HepG2 (cell line): ENCODE measurements at regions not wholly inside any gene's neighbourhood (a gene's known extent, or its start where the extent isn't known, plus 50 kb on each side); places are given as distances from the start of the nearest gene placed in this dataset.

Source experiments
- HINFP ChIP-seq: sonication (generic); formaldehyde crosslinking; IDR thresholded peaks from 2 replicates; pipeline ENCODE4 v1.4.0; 2020; ENCODE audit warnings: low read depth, mild to moderate bottlenecking, missing genetic modification reagents
- KLF12 ChIP-seq: sonication (generic); formaldehyde crosslinking; IDR thresholded peaks from 2 replicates; pipeline ENCODE4 v1.4.0; 2020; ENCODE audit warnings: missing genetic modification reagents, borderline replicate concordance
- MATR3 ChIP-seq: sonication (generic); formaldehyde crosslinking; IDR thresholded peaks from 2 replicates; pipeline ENCODE4 v1.4.0; 2020; ENCODE audit warnings: missing genetic modification reagents
- NONO ChIP-seq, 2 experiments: fragments of 450-650 bp in 1 of 2; sonication (generic) in 1 of 2; formaldehyde crosslinking in 1 of 2; IDR thresholded peaks in 1 of 2; conservative IDR thresholded peaks in 1 of 2; 2 replicates each; pipeline versions ENCODE4 v1.6.1 to v1.8.0; 2017 to 2022; ENCODE audit warnings: mild to moderate bottlenecking in 1 of 2, missing genetic modification reagents in 1 of 2, moderate library complexity in 1 of 2
- NR2F1 ChIP-seq, 2 experiments: fragments of 450-650 bp in 1 of 2; formaldehyde crosslinking in 1 of 2; IDR thresholded peaks; 2 replicates each; pipeline versions ENCODE4 v1.5.0 to v1.6.1; 2016 to 2020; ENCODE audit warnings: mild to moderate bottlenecking in 1 of 2, missing compliant biosample characterization in 1 of 2, missing genetic modification reagents in 1 of 2, moderate library complexity in 1 of 2
- PAWR ChIP-seq: sonication (generic); formaldehyde crosslinking; IDR thresholded peaks from 2 replicates; pipeline ENCODE4 v1.4.0; 2020; ENCODE audit warnings: missing genetic modification reagents, mild to moderate bottlenecking, borderline replicate concordance
- SIN3A ChIP-seq: IDR thresholded peaks from 2 replicates; pipeline ENCODE4 v1.6.1; 2011; ENCODE audit warnings: low read depth, mild to moderate bottlenecking, control low read depth, low read length, borderline replicate concordance
- SMC3 ChIP-seq: IDR thresholded peaks from 2 replicates; pipeline ENCODE4 v1.6.1; 2011; ENCODE audit warnings: low read length, improper control_type of control experiment
- SOX13 ChIP-seq, 3 experiments: fragments of 450-650 bp in 1 of 3; sonication (generic) in 1 of 3; formaldehyde crosslinking in 1 of 3; IDR thresholded peaks in 2 of 3; conservative IDR thresholded peaks in 1 of 3; 2 replicates each; pipeline versions ENCODE4 v1.5.0 to v1.6.1; 2016 to 2020; ENCODE audit warnings: antibody characterized with exemption in 1 of 3, mild to moderate bottlenecking in 1 of 3, missing compliant biosample characterization in 1 of 3, missing genetic modification reagents in 1 of 3, moderate library complexity in 1 of 3
- SRSF9 ChIP-seq: fragments of 200-400 bp; formaldehyde crosslinking; IDR thresholded peaks from 2 replicates; pipeline ENCODE4 v1.6.1; 2018; ENCODE audit warnings: borderline replicate concordance, mild to moderate bottlenecking, low read depth, low read length; ENCODE audit not compliant: insufficient read depth, poor library complexity, severe bottlenecking
- TBX3 ChIP-seq: fragments of 450-650 bp; IDR thresholded peaks from 2 replicates; pipeline ENCODE4 v1.6.1; 2017; ENCODE audit warnings: antibody characterized with exemption, mild to moderate bottlenecking, inconsistent platforms, borderline replicate concordance
- YEATS4 ChIP-seq: sonication (generic); formaldehyde crosslinking; IDR thresholded peaks from 2 replicates; pipeline ENCODE4 v1.4.0; 2020; ENCODE audit warnings: missing genetic modification reagents, borderline replicate concordance
- YY1 ChIP-seq: IDR thresholded peaks from 2 replicates; pipeline ENCODE4 v1.6.1; 2011; ENCODE audit warnings: low read length, low read depth, moderate library complexity, mild to moderate bottlenecking; ENCODE audit not compliant: insufficient read depth, insufficient replicate concordance
- ZBTB20 ChIP-seq: sonication (generic); formaldehyde crosslinking; IDR thresholded peaks from 2 replicates; pipeline ENCODE4 v1.8.1; 2023; ENCODE audit warnings: missing genetic modification reagents, low read depth, mild to moderate bottlenecking, borderline replicate concordance
- ZC3H13 ChIP-seq: sonication (generic); formaldehyde crosslinking; IDR thresholded peaks from 2 replicates; pipeline ENCODE4 v1.8.1; 2023; ENCODE audit warnings: mild to moderate bottlenecking, missing genetic modification reagents, moderate library complexity
- ZFY ChIP-seq: sonication (generic); formaldehyde crosslinking; IDR thresholded peaks from 2 replicates; pipeline ENCODE4 v1.4.0; 2020; ENCODE audit warnings: missing genetic modification reagents
- ZNF12 ChIP-seq: sonication (generic); formaldehyde crosslinking; IDR thresholded peaks from 2 replicates; pipeline ENCODE4 v1.5.0; 2020; ENCODE audit warnings: missing genetic modification reagents
- ZNF383 ChIP-seq: sonication (generic); formaldehyde crosslinking; IDR thresholded peaks from 2 replicates; pipeline ENCODE4 v1.4.0; 2020; ENCODE audit warnings: missing genetic modification reagents, mild to moderate bottlenecking, borderline replicate concordance
- ZNF430 ChIP-seq: sonication (generic); formaldehyde crosslinking; IDR thresholded peaks from 2 replicates; pipeline ENCODE4 v1.9.0; 2021; ENCODE audit warnings: mild to moderate bottlenecking, missing genetic modification reagents
- ZNF589 ChIP-seq: sonication (generic); formaldehyde crosslinking; conservative IDR thresholded peaks from 2 replicates; pipeline ENCODE4 v1.8.0; 2022; ENCODE audit warnings: mild to moderate bottlenecking, moderate library complexity, missing genetic modification reagents
- ZNF720 ChIP-seq: sonication (generic); formaldehyde crosslinking; IDR thresholded peaks from 2 replicates; pipeline ENCODE4 v1.4.0; 2020; ENCODE audit warnings: missing genetic modification reagents
- ZNF724P ChIP-seq: sonication (generic); formaldehyde crosslinking; IDR thresholded peaks from 2 replicates; pipeline ENCODE4 v1.8.0; 2022; ENCODE audit warnings: missing genetic modification reagents, borderline replicate concordance
- ZSCAN21 ChIP-seq: sonication (generic); formaldehyde crosslinking; IDR thresholded peaks from 2 replicates; pipeline ENCODE4 v1.8.0; 2022; ENCODE audit warnings: mild to moderate bottlenecking, missing genetic modification reagents, moderate library complexity, borderline replicate concordance
- TF ChIP-seq, protein P1 (sequence below): sonication (generic); formaldehyde crosslinking; conservative IDR thresholded peaks from 2 replicates; pipeline ENCODE4 v1.8.0; 2022; ENCODE audit warnings: mild to moderate bottlenecking, moderate library complexity, missing genetic modification reagents

GRCh38 chr7:25950488-25951413, 201.2 kb upstream of the NFE2L3 start (continued):
- TF ChIP-seq SRSF9 (no peak), HINFP (CRISPR knock-in tag) (no peak), ZBTB20 (0 out of 2 replicates have a peak, but pooled peaks have one; percentile 4), ZNF724P (CRISPR knock-in tag) (no peak), ZNF430 (CRISPR knock-in tag) (no peak), MATR3 (CRISPR knock-in tag) (no peak), SOX13 (IDR thresholded peaks at IDR 0.05) (no peak), SOX13 (CRISPR knock-in tag; conservative IDR thresholded peaks at IDR 0.05 in 1 of 2, IDR thresholded peaks at IDR 0.05 in 1 of 2) (peak in 1 of 2 experiments; percentile 44; a peak in 1 of 4 replicates), ZNF720 (CRISPR knock-in tag) (no peak), SIN3A (0 out of 2 replicates have a peak, but pooled peaks have one; percentile 34), PAWR (no peak), ZNF383 (no peak), NONO (IDR thresholded peaks at IDR 0.05) (no peak), NONO (CRISPR knock-in tag; conservative IDR thresholded peaks at IDR 0.05) (peak; percentile 44; the same call in 1 of the 2 replicates), ZSCAN21 (CRISPR knock-in tag) (no peak; the same call in 1 of the 2 replicates), YEATS4 (CRISPR knock-in tag) (peak; percentile 37; the same call in 1 of the 2 replicates), SMC3 (no peak), ZNF12 (CRISPR knock-in tag) (no peak), KLF12 (CRISPR knock-in tag) (no peak; the same call in 1 of the 2 replicates), ZFY (peak; percentile 56), ZC3H13 (CRISPR knock-in tag) (no peak; the same call in 1 of the 2 replicates), YY1 (peak; percentile 88), NR2F1 (CRISPR knock-in tag; IDR thresholded peaks at IDR 0.05) (peak; percentile 28 to 44; a peak in 2 of 4 replicates), ZNF589 (CRISPR knock-in tag) (no peak), TBX3 (no peak)
- TF ChIP-seq, protein P1, sequence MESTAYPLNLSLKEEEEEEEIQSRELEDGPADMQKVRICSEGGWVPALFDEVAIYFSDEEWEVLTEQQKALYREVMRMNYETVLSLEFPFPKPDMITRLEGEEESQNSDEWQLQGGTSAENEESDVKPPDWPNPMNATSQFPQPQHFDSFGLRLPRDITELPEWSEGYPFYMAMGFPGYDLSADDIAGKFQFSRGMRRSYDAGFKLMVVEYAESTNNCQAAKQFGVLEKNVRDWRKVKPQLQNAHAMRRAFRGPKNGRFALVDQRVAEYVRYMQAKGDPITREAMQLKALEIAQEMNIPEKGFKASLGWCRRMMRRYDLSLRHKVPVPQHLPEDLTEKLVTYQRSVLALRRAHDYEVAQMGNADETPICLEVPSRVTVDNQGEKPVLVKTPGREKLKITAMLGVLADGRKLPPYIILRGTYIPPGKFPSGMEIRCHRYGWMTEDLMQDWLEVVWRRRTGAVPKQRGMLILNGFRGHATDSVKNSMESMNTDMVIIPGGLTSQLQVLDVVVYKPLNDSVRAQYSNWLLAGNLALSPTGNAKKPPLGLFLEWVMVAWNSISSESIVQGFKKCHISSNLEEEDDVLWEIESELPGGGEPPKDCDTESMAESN, result peak; percentile 46
